ENCODE measurements at regions not wholly inside any gene's neighbourhood (a gene's known extent, or its start where the extent isn't known, plus 50 kb on each side); places are given as distances from the start of the nearest gene placed in this dataset.

- TF ChIP-seq RXRB (CRISPR knock-in tag; IDR thresholded peaks at IDR 0.05; ENCODE audit: borderline replicate concordance) (peak; percentile 54; the same call in 1 of the 2 replicates), ZBTB2 (CRISPR knock-in tag; IDR thresholded peaks at IDR 0.05; ENCODE audit: low read depth) (no peak), POLR2A (IDR thresholded peaks at IDR 0.05; ENCODE audit: insufficient read depth in 1 of 2, low read depth in 2 of 2, low read length in 2 of 2) (no peak), NRL (CRISPR knock-in tag; IDR thresholded peaks at IDR 0.05; ENCODE audit: borderline replicate concordance) (no peak), CC2D1A (CRISPR knock-in tag; IDR thresholded peaks at IDR 0.05) (no peak), MED8 (CRISPR knock-in tag; IDR thresholded peaks at IDR 0.05; ENCODE audit: insufficient replicate concordance) (no peak), TARDBP (CRISPR knock-in tag; IDR thresholded peaks at IDR 0.05) (0 out of 2 replicates have a peak, but pooled peaks have one; percentile 49), ZBTB10 (CRISPR knock-in tag; IDR thresholded peaks at IDR 0.05; ENCODE audit: borderline replicate concordance) (no peak), ZNF737 (CRISPR knock-in tag; IDR thresholded peaks at IDR 0.05; ENCODE audit: borderline replicate concordance) (no peak), ZSCAN9 (CRISPR knock-in tag; IDR thresholded peaks at IDR 0.05; ENCODE audit: borderline replicate concordance) (peak; percentile 73; the same call in 1 of the 2 replicates), KAT8 (CRISPR knock-in tag; IDR thresholded peaks at IDR 0.05) (peak; percentile 60; the same call in 1 of the 2 replicates), ZNF280B (CRISPR knock-in tag; IDR thresholded peaks at IDR 0.05; ENCODE audit: borderline replicate concordance) (no peak), GATA4 (IDR thresholded peaks at IDR 0.05; ENCODE audit: borderline replicate concordance, low read depth) (no peak), STAG1 (CRISPR knock-in tag; IDR thresholded peaks at IDR 0.05) (peak; percentile 70), HOXD1 (CRISPR knock-in tag; IDR thresholded peaks at IDR 0.05) (no peak), ZNF749 (CRISPR knock-in tag; IDR thresholded peaks at IDR 0.05; ENCODE audit: borderline replicate concordance) (no peak), SOX6 (IDR thresholded peaks at IDR 0.05) (no peak), SOX6 (CRISPR knock-in tag; IDR thresholded peaks at IDR 0.05) (no peak), TEAD3 (CRISPR knock-in tag; optimal IDR thresholded peaks at IDR 0.05; ENCODE audit: borderline replicate concordance) (peak; percentile 68), NFYC (CRISPR knock-in tag; IDR thresholded peaks at IDR 0.05) (no peak), PTBP1 (IDR thresholded peaks at IDR 0.05; ENCODE audit: low read depth, low read length, poor library complexity, severe bottlenecking) (no peak), PATZ1 (CRISPR knock-in tag; IDR thresholded peaks at IDR 0.05) (peak; percentile 20; the same call in 1 of the 2 replicates), MIER2 (CRISPR knock-in tag; IDR thresholded peaks at IDR 0.05) (0 out of 2 replicates have a peak, but pooled peaks have one; percentile 42)
Measured at GRCh38 chr5:145681686-145682085, 153.5 kb downstream of the PRELID2 start (continued).

Data from HepG2 (cell line).